MM.1S (cell line): ENCODE measurements at regions not wholly inside any gene's neighbourhood (a gene's known extent, or its start where the extent isn't known, plus 50 kb on each side); places are given as distances from the start of the nearest gene placed in this dataset.

Experiments
- DNase-seq: peaks from one replicate; pipeline ENCODE4 v3.0.0-alpha.2; 2015
- H2AFZ ChIP-seq: fragments of 300-600 bp; sonication (generic); 2 replicates; pipeline ENCODE4 v1.6.0; 2016; ENCODE audit warnings: antibody characterized with exemption, low read length
- H3F3A ChIP-seq: fragments of 300-600 bp; sonication (generic); 2 replicates; pipeline ENCODE4 v1.6.1; 2016; ENCODE audit warnings: mild to moderate bottlenecking, antibody characterized with exemption, low read length, moderate library complexity, mixed read lengths; ENCODE audit not compliant: insufficient read depth
- H3K27ac ChIP-seq: fragments of 300-600 bp; sonication (generic); 2 replicates; pipeline ENCODE4 v1.5.1; 2016; ENCODE audit warnings: mild to moderate bottlenecking, low read length
- H3K27me3 ChIP-seq: fragments of 300-600 bp; sonication (generic); replicated peaks from 2 replicates; pipeline ENCODE4 v1.6.0; 2016; ENCODE audit warnings: low read length; ENCODE audit not compliant: insufficient read depth
- H3K36me3 ChIP-seq: fragments of 300-600 bp; sonication (generic); replicated peaks from 2 replicates; pipeline ENCODE4 v1.6.1; 2016; ENCODE audit warnings: mild to moderate bottlenecking, low read length, mixed read lengths; ENCODE audit not compliant: insufficient read depth
- H3K4me1 ChIP-seq: fragments of 300-600 bp; sonication (generic); 2 replicates; pipeline ENCODE4 v1.6.1; 2016; ENCODE audit warnings: low read length, mixed read lengths
- H3K4me2 ChIP-seq: fragments of 300-600 bp; sonication (generic); 2 replicates; pipeline ENCODE4 v1.6.0; 2016; ENCODE audit warnings: low read depth, low read length
- H3K4me3 ChIP-seq: fragments of 300-600 bp; sonication (generic); 2 replicates; pipeline ENCODE4 v1.5.1; 2016; ENCODE audit warnings: low read length, mixed read lengths
- H3K79me2 ChIP-seq: fragments of 300-600 bp; sonication (generic); 2 replicates; pipeline ENCODE4 v1.6.1; 2016; ENCODE audit warnings: mixed run types, low read length, mixed read lengths
- H3K9ac ChIP-seq: fragments of 300-600 bp; sonication (generic); 2 replicates; pipeline ENCODE4 v1.6.1; 2016; ENCODE audit warnings: low read length, mixed read lengths
- H3K9me2 ChIP-seq: fragments of 300-600 bp; sonication (generic); replicated peaks from 2 replicates; pipeline ENCODE4 v1.6.1; 2016; ENCODE audit warnings: mild to moderate bottlenecking, low read length, mixed read lengths; ENCODE audit not compliant: insufficient read depth
- H3K9me3 ChIP-seq: fragments of 300-600 bp; sonication (generic); replicated peaks from 2 replicates; pipeline ENCODE4 v1.6.1; 2016; ENCODE audit warnings: mild to moderate bottlenecking, low read length, mixed read lengths; ENCODE audit not compliant: insufficient read depth
- H4K20me1 ChIP-seq: fragments of 300-600 bp; sonication (generic); 2 replicates; pipeline ENCODE4 v1.6.1; 2016; ENCODE audit warnings: mild to moderate bottlenecking, low read length, moderate library complexity, mixed read lengths; ENCODE audit not compliant: insufficient read depth
- EZH2 ChIP-seq: fragments of 300-600 bp; sonication (generic); optimal IDR thresholded peaks from 2 replicates; pipeline ENCODE3; 2017; ENCODE audit warnings: low read depth, mild to moderate bottlenecking, antibody characterized with exemption, low read length, mixed read lengths
- EZH2phosphoT487 ChIP-seq: fragments of 300-600 bp; sonication (generic); IDR thresholded peaks from 2 replicates; pipeline ENCODE4 v1.6.1; 2018; ENCODE audit warnings: antibody characterized with exemption, low read length
- TF ChIP-seq, protein P1 (sequence below): fragments of 300-600 bp; sonication (generic); IDR thresholded peaks from 2 replicates; pipeline ENCODE4 v1.5.1; 2016; ENCODE audit warnings: antibody characterized with exemption, low read length, mixed read lengths

DNA sequence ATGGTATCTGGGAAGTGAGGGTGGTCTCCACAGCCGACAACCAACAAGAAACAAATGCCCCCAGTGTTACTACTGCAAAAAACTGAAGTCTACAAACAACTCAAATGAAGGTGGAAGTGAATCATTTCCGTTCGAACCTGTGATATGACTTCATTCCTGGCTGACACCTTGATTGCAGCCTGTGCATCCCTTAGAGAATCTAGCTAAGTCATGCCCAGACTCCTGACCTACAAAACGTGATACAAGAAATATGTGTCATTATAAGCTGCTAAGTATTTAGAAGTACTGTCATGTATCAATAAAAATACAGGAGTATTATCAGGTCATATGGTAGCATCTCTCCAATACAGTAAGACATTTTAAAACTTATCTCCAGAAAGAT, 959.7 kb upstream of the LCORL start:
- peak overlapping the region; percentile 94 for H3K27ac ChIP-seq
- H3F3A ChIP-seq, result peaks cover 17% of the 10 kb centered on the region
- peaks cover 18% of the 10 kb centered on the region for H3K4me1 ChIP-seq
- H3K36me3 ChIP-seq, result no peaks in the 10 kb centered on the region
- DNase-seq, result peak; percentile 7
- no peaks in the 10 kb centered on the region for H4K20me1 ChIP-seq
- H2AFZ ChIP-seq, result peak overlapping the region; percentile 43
- H3K9ac ChIP-seq, result peak overlapping the region; percentile 36; the same call in 1 of the 2 replicates
- TF ChIP-seq, protein P1, sequence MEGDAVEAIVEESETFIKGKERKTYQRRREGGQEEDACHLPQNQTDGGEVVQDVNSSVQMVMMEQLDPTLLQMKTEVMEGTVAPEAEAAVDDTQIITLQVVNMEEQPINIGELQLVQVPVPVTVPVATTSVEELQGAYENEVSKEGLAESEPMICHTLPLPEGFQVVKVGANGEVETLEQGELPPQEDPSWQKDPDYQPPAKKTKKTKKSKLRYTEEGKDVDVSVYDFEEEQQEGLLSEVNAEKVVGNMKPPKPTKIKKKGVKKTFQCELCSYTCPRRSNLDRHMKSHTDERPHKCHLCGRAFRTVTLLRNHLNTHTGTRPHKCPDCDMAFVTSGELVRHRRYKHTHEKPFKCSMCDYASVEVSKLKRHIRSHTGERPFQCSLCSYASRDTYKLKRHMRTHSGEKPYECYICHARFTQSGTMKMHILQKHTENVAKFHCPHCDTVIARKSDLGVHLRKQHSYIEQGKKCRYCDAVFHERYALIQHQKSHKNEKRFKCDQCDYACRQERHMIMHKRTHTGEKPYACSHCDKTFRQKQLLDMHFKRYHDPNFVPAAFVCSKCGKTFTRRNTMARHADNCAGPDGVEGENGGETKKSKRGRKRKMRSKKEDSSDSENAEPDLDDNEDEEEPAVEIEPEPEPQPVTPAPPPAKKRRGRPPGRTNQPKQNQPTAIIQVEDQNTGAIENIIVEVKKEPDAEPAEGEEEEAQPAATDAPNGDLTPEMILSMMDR, result no peak
- no peak for TF ChIP-seq EZH2
- TF ChIP-seq EZH2phosphoT487, result no peak
- H3K9me3 ChIP-seq, result no peaks in the 10 kb centered on the region
- H3K4me3 ChIP-seq, result peak overlapping the region; percentile 10; the same call in 1 of the 2 replicates
- H3K27me3 ChIP-seq, result no peaks in the 10 kb centered on the region
- no peaks in the 10 kb centered on the region for H3K9me2 ChIP-seq
- H3K4me2 ChIP-seq, result peak overlapping the region; percentile 64
- no peaks in the 10 kb centered on the region for H3K79me2 ChIP-seq

DNA sequence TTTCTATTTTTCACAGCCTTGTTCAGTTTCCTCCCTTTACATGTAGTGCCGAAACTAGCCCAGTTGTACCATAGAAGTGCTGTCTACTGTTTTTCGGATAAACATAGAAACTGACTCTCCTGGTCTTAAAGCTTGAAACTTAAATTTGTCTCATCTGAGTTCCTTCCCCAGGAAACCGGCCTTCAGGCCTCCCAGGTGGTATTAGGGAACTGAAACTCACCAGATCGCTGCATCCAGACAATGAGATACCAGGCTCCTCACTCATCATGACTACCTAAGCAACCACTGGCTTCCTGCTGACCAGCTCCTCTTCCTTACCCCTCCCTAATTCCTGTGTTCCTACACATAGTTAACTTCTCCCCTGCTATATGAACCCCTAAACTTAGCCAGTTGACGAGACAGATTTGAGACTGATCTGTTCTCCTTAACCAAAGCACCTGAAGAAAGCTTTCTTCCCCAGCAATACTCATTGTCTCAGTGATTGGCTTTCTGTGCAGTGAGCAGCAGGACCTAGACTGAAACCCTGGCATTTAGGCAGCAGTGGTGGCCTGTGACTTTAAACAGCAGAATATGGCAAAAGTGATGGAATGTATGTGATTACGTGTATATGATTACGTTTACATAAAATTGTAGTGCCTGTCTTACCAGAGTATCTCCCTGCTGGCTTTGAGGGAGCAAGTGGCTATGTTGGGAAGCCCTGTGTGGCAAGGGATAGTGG, 959.1 kb upstream of the LCORL start:
- H3K9ac ChIP-seq, result peak overlapping the region; percentile 36
- peak; percentile 90 for DNase-seq
- H2AFZ ChIP-seq, result peak overlapping the region; percentile 43
- no peaks in the 10 kb centered on the region for H4K20me1 ChIP-seq
- H3K36me3 ChIP-seq, result no peaks in the 10 kb centered on the region
- H3K4me2 ChIP-seq, result peak overlapping the region; percentile 64
- H3K27ac ChIP-seq, result peak overlapping the region; percentile 94
- H3K4me1 ChIP-seq, result peaks cover 18% of the 10 kb centered on the region
- no peaks in the 10 kb centered on the region for H3K9me3 ChIP-seq
- H3F3A ChIP-seq, result peaks cover 17% of the 10 kb centered on the region
- TF ChIP-seq EZH2 (no peak), EZH2phosphoT487 (no peak)
- TF ChIP-seq, protein P1, result no peak
- H3K27me3 ChIP-seq, result no peaks in the 10 kb centered on the region
- H3K79me2 ChIP-seq, result no peaks in the 10 kb centered on the region
- no peaks in the 10 kb centered on the region for H3K9me2 ChIP-seq
- peak overlapping the region; percentile 10; the same call in 1 of the 2 replicates for H3K4me3 ChIP-seq

DNA sequence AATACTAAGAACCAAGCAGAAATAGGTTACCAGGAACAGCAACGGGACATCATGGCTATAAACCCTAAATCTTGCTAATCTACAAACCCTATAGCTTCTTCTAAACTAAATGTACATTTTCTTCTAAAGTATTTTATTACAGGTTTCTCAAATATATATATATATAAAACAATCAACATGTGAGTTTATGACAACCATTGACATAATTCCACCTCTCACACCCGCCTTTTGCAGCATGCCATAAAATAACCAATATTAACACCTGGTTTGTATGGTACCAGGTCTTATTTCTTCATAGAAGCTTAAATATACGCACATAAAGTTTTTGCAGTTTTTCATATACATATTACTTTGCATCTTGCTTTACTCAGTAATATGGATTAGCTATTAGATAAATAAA, 955.3 kb upstream of the LCORL start:
- no peak for DNase-seq
- H3K79me2 ChIP-seq, result no peaks in the 10 kb centered on the region
- no peak overlapping the region for H3K27ac ChIP-seq
- no peaks in the 10 kb centered on the region for H4K20me1 ChIP-seq
- H3K4me3 ChIP-seq, result no peak overlapping the region
- H3K27me3 ChIP-seq, result no peaks in the 10 kb centered on the region
- TF ChIP-seq EZH2phosphoT487 (no peak), EZH2 (no peak)
- TF ChIP-seq, protein P1, result no peak
- H3K9ac ChIP-seq, result no peak overlapping the region
- peaks cover 17% of the 10 kb centered on the region for H3F3A ChIP-seq
- no peaks in the 10 kb centered on the region for H3K9me3 ChIP-seq
- no peak overlapping the region for H2AFZ ChIP-seq
- H3K4me2 ChIP-seq, result no peak overlapping the region
- H3K36me3 ChIP-seq, result no peaks in the 10 kb centered on the region
- H3K4me1 ChIP-seq, result peaks cover 16% of the 10 kb centered on the region
- no peaks in the 10 kb centered on the region for H3K9me2 ChIP-seq
